Endothelial cell of umbilical vein (primary cell): ENCODE measurements at regions not wholly inside any gene's neighbourhood (a gene's known extent, or its start where the extent isn't known, plus 50 kb on each side); places are given as distances from the start of the nearest gene placed in this dataset.

Experiments used
- BruUV-seq: library from RNA; stranded (reverse); fragments of 400-500 nt; replicated peaks from 2 replicates; lab custom pipeline; 2021; lab: Mats Ljungman, UMichigan
- CTCF ChIA-PET: fragments of 300-600, 350-600 bp; sonication (Branson Sonifier 250); formaldehyde crosslinking; loops from one replicate; lab custom pipeline; 2021; ENCODE audit warnings: antibody characterized with exemption, inconsistent platforms; lab: Charles Lee
- POLR2A ChIA-PET: fragments of 300-600, 350-600 bp; sonication (Branson Sonifier 250); formaldehyde crosslinking; loops from one replicate; lab custom pipeline; 2021; ENCODE audit warnings: antibody characterized with exemption, inconsistent platforms; lab: Charles Lee
- DNase-seq: peaks from one replicate; pipeline ENCODE4 v3.0.0-alpha.2; 2011; ENCODE audit warnings: low read depth, low spot score
- FAIRE-seq: peaks from 2 replicates; lab custom pipeline; 2011; peaks lifted over from hg19 to GRCh38; lab: Jason Lieb, UNC
- H2AFZ ChIP-seq: 2 replicates; pipeline ENCODE4 v1.6.0; 2012; ENCODE audit warnings: low read depth, low read length, control low read depth, inconsistent platforms
- H3K27ac ChIP-seq: 2 replicates; pipeline ENCODE4 v1.5.1; 2011; ENCODE audit warnings: low read depth, mild to moderate bottlenecking, control low read depth, low read length, moderate library complexity; ENCODE audit not compliant: insufficient read depth
- H3K27me3 ChIP-seq, 2 experiments: 2 replicates each; pipeline versions ENCODE4 v1.6.0 to v1.6.1; 2011; ENCODE audit warnings: low read length in 2 of 2, mixed read lengths in 1 of 2; ENCODE audit not compliant: control insufficient read depth in 2 of 2, insufficient read depth in 2 of 2
- H3K36me3 ChIP-seq, 2 experiments: 2 replicates in 1 of 2; 3 replicates in 1 of 2; pipeline ENCODE4 v1.5.1; 2011; ENCODE audit warnings: low read length in 2 of 2, mild to moderate bottlenecking in 1 of 2, moderate library complexity in 1 of 2; ENCODE audit not compliant: control insufficient read depth in 2 of 2, insufficient read depth in 2 of 2; ENCODE audit errors: extremely low read depth in 1 of 2
- H3K4me1 ChIP-seq: 3 replicates; pipeline ENCODE4 v1.5.1; 2011; ENCODE audit warnings: mild to moderate bottlenecking, low read length; ENCODE audit not compliant: control insufficient read depth, insufficient read depth; ENCODE audit errors: extremely low read depth
- H3K4me2 ChIP-seq: 2 replicates; pipeline ENCODE4 v1.6.1; 2011; ENCODE audit warnings: low read length, control low read depth, mixed read lengths; ENCODE audit not compliant: insufficient read depth
- H3K4me3 ChIP-seq, 3 experiments: fragments of 200-600 bp in 1 of 3; sonication (generic), shearing (Covaris generic) in 1 of 3; replicated peaks in 1 of 3; 2 replicates each; pipeline ENCODE4 v1.5.1; 2011 to 2016; ENCODE audit warnings: control low read depth in 3 of 3, low read length in 3 of 3, mild to moderate bottlenecking in 2 of 3, inconsistent platforms in 1 of 3, low read depth in 1 of 3, moderate library complexity in 1 of 3; ENCODE audit not compliant: insufficient read depth in 1 of 3
- H3K79me2 ChIP-seq: 2 replicates; pipeline ENCODE4 v1.6.0; 2012; ENCODE audit warnings: low read length, inconsistent platforms; ENCODE audit not compliant: control insufficient read depth, insufficient read depth
- H3K9ac ChIP-seq: replicated peaks from 2 replicates; pipeline ENCODE3; 2011; ENCODE audit warnings: low read length, control low read depth; ENCODE audit not compliant: insufficient read depth; ENCODE audit errors: extremely low read depth
- H3K9me1 ChIP-seq: replicated peaks from 3 replicates; pipeline ENCODE4 v1.6.0; 2011; ENCODE audit warnings: mild to moderate bottlenecking, low read length; ENCODE audit not compliant: control insufficient read depth, insufficient read depth; ENCODE audit errors: extremely low read depth
- H3K9me3 ChIP-seq: replicated peaks from 2 replicates; pipeline ENCODE4 v1.5.1; 2012; ENCODE audit warnings: low read length, inconsistent platforms; ENCODE audit not compliant: control insufficient read depth, insufficient read depth
- H4K20me1 ChIP-seq: replicated peaks from 2 replicates; pipeline ENCODE3; 2011; ENCODE audit warnings: mild to moderate bottlenecking, low read length; ENCODE audit not compliant: control insufficient read depth, insufficient read depth; ENCODE audit errors: extremely low read depth
- EZH2 ChIP-seq: IDR thresholded peaks from 2 replicates; pipeline ENCODE4 v1.6.1; 2012; ENCODE audit warnings: borderline replicate concordance, low read depth, mild to moderate bottlenecking, moderate library complexity, low read length, inconsistent platforms; ENCODE audit not compliant: severe bottlenecking
- FOS ChIP-seq: IDR thresholded peaks from 2 replicates; pipeline ENCODE4 v1.6.1; 2011; ENCODE audit warnings: mild to moderate bottlenecking, low read length, moderate library complexity, borderline replicate concordance; ENCODE audit not compliant: insufficient read depth
- GATA2 ChIP-seq: IDR thresholded peaks from 2 replicates; pipeline ENCODE4 v1.7.0; 2011; ENCODE audit warnings: low read depth, mild to moderate bottlenecking, moderate library complexity, mixed read lengths, low read length; ENCODE audit not compliant: insufficient read length, insufficient read depth
- JUN ChIP-seq: IDR thresholded peaks from 2 replicates; pipeline ENCODE4 v1.6.1; 2011; ENCODE audit warnings: borderline replicate concordance, low read depth; ENCODE audit not compliant: insufficient read length, insufficient read depth
- MYC ChIP-seq: IDR thresholded peaks from one replicate; pipeline ENCODE4 v1.6.1; 2011; ENCODE audit warnings: mild to moderate bottlenecking, low read depth, low read length
- POLR2A ChIP-seq: IDR thresholded peaks from 2 replicates; pipeline ENCODE4 v1.6.1; 2012; ENCODE audit warnings: low read depth, mild to moderate bottlenecking, control low read depth, low read length
- POLR2AphosphoS5 ChIP-seq: IDR thresholded peaks from 2 replicates; pipeline ENCODE4 v1.6.1; 2012; ENCODE audit warnings: low read depth, mild to moderate bottlenecking, control low read depth, low read length, moderate library complexity; ENCODE audit not compliant: insufficient read depth
- dilution Hi-C: fragments of 300-500 bp; cut with MboI; formaldehyde crosslinking; loops from one replicate; pipeline ENCODE4 v1.15.0; 2019; ENCODE audit warnings: low sequenced_read_pairs; ENCODE audit not compliant: extremely low pct_ligation_motif_present
- intact Hi-C: fragments of 100-400 bp; cut with micrococcal nuclease; formaldehyde crosslinking; loops from one replicate; pipeline ENCODE4 v1.10.0; 2022
- TF ChIP-seq, protein P1 (sequence below), 2 donors: IDR thresholded peaks; 1 replicate in 1 of 2; 2 replicates in 1 of 2; pipeline ENCODE4 v1.5.1; 2011; ENCODE audit warnings: low read length in 2 of 2, mild to moderate bottlenecking in 2 of 2, moderate library complexity in 2 of 2, control low read depth in 1 of 2, inconsistent platforms in 1 of 2, low read depth in 1 of 2; ENCODE audit not compliant: insufficient read depth in 1 of 2; ENCODE audit errors: extremely low read depth in 1 of 2
- TF ChIP-seq, protein P2 (sequence below): IDR thresholded peaks from 2 replicates; pipeline ENCODE4 v1.6.1; 2011; ENCODE audit not compliant: insufficient read depth, insufficient read length

DNA sequence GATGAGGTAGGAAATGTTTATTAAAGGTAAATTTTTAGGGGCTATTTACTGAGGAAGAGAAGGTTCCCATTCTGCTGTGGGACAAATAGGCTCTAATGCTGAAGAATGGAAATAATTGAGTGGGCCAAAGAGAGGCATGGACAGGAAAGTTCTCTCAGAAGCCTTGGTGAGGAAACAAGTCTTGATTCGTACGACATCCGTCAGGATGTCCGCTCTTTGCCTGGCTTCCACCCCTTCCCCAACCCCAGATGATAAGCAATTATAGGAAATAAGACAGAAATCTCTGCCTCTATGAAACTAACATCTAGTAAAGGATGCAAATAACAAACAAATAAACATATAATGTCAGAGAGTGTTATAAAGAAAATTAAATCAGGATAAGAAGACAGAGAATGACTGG, 91.7 kb upstream of the BCAT1 start:
- DNase-seq (peak; percentile 7), FAIRE-seq (no peak)
- H3K9me1 ChIP-seq: no peaks in the 10 kb centered on the region
- no peak overlapping the region for H3K27ac ChIP-seq
- no peaks in the 10 kb centered on the region for H3K36me3 ChIP-seq
- H3K4me2 ChIP-seq: no peak overlapping the region
- no TSS peak for BruUV-seq
- H3K9me3 ChIP-seq: no peaks in the 10 kb centered on the region
- CTCF ChIA-PET: interaction anchor here (0.9 kb wide), 1 partner anchor 20 kb away, joined by 4 read pairs; no protein-coding TSS in a partner anchor
- dilution Hi-C loops (no loop called here), intact Hi-C loops (no loop called here)
- H2AFZ ChIP-seq: no peak overlapping the region
- POLR2A ChIA-PET: no interaction called here
- no peak overlapping the region for H3K9ac ChIP-seq
- H3K79me2 ChIP-seq: no peaks in the 10 kb centered on the region
- H3K4me1 ChIP-seq: no peaks in the 10 kb centered on the region
- no peak overlapping the region for H3K4me3 ChIP-seq
- peaks cover 6 to 8% of the 10 kb centered on the region in 2 experiments for H3K27me3 ChIP-seq
- no peaks in the 10 kb centered on the region for H4K20me1 ChIP-seq
- TF ChIP-seq JUN: no peak
- no peak for TF ChIP-seq FOS
- TF ChIP-seq GATA2: no peak
- TF ChIP-seq MYC: no peak
- no peak for TF ChIP-seq POLR2A
- TF ChIP-seq, protein P1, sequence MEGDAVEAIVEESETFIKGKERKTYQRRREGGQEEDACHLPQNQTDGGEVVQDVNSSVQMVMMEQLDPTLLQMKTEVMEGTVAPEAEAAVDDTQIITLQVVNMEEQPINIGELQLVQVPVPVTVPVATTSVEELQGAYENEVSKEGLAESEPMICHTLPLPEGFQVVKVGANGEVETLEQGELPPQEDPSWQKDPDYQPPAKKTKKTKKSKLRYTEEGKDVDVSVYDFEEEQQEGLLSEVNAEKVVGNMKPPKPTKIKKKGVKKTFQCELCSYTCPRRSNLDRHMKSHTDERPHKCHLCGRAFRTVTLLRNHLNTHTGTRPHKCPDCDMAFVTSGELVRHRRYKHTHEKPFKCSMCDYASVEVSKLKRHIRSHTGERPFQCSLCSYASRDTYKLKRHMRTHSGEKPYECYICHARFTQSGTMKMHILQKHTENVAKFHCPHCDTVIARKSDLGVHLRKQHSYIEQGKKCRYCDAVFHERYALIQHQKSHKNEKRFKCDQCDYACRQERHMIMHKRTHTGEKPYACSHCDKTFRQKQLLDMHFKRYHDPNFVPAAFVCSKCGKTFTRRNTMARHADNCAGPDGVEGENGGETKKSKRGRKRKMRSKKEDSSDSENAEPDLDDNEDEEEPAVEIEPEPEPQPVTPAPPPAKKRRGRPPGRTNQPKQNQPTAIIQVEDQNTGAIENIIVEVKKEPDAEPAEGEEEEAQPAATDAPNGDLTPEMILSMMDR (IDR thresholded peaks at IDR 0.05; ENCODE audit: extremely low read depth in 1 of 2, insufficient read depth in 1 of 2, low read depth in 1 of 2, low read length in 2 of 2): no peak
- TF ChIP-seq POLR2AphosphoS5: no peak
- TF ChIP-seq EZH2: no peak
- TF ChIP-seq, protein P2, sequence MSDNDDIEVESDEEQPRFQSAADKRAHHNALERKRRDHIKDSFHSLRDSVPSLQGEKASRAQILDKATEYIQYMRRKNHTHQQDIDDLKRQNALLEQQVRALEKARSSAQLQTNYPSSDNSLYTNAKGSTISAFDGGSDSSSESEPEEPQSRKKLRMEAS: no peak
